ENCODE measurements at regions not wholly inside any gene's neighbourhood (a gene's known extent, or its start where the extent isn't known, plus 50 kb on each side); places are given as distances from the start of the nearest gene placed in this dataset.

- Histone ChIP-seq H3K27ac (ENCODE audit: low read length in 2 of 2) (peak overlapping the region; percentile 85 to 90), H3K4me3 (ENCODE audit: control extremely low read depth in 1 of 5, extremely low read depth in 1 of 5, insufficient read depth in 1 of 5, low read depth in 2 of 5, low read length in 4 of 5) (peak overlapping the region; percentile 19 to 67 (median 46)), H3K4me1 (ENCODE audit: control insufficient read depth in 2 of 2, insufficient read depth in 2 of 2, low read length in 2 of 2) (peaks cover 34 to 35% of the 10 kb centered on the region in 2 donors), H4K20me1 (ENCODE audit: control insufficient read depth, insufficient read depth, low read length, poor library complexity, severe bottlenecking) (no peaks in the 10 kb centered on the region), H2AFZ (ENCODE audit: insufficient read depth, low read depth, low read length, poor library complexity, severe bottlenecking) (peak overlapping the region; percentile 74), H3K79me2 (ENCODE audit: control insufficient read depth, insufficient read depth, low read length) (no peaks in the 10 kb centered on the region), H3K4me2 (replicated peaks; ENCODE audit: low read depth, low read length, poor library complexity, severe bottlenecking) (peak overlapping the region; percentile 84), H3K9ac (ENCODE audit: low read length) (peak overlapping the region; percentile 60), H3K27me3 (replicated peaks in 1 of 4; ENCODE audit: control extremely low read depth in 1 of 4, control insufficient read depth in 3 of 4, insufficient read depth in 4 of 4, low read length in 3 of 4) (no peaks in the 10 kb centered on the region), H3K36me3 (replicated peaks in 1 of 2; ENCODE audit: control extremely low read depth in 1 of 2, control insufficient read depth in 1 of 2, extremely low read depth in 1 of 2, insufficient read depth in 2 of 2, low read length in 1 of 2) (no peaks in the 10 kb centered on the region), H3K9me3 (ENCODE audit: control extremely low read depth in 1 of 3, control insufficient read depth in 2 of 3, insufficient read depth in 1 of 3, low read length in 2 of 3) (no peaks in the 10 kb centered on the region)
- ATAC-seq (ENCODE audit: low read depth) (peak; percentile 99), DNase-seq (peak; percentile 82)
- TF ChIP-seq EZH2 (IDR thresholded peaks at IDR 0.05; ENCODE audit: borderline replicate concordance, insufficient read depth, low read depth, low read length, poor library complexity, severe bottlenecking), result no peak
- no peak for TF ChIP-seq CTCF (IDR thresholded peaks at IDR 0.05)
- CTCF ChIA-PET, result interaction anchor here (1.3 to 1.5 kb wide), 2 partner anchors 15 to 23 kb away, joined by 3 read pairs; no protein-coding TSS in a partner anchor
- H3K9me3 Mint-ChIP-seq (ENCODE audit: insufficient read depth), result no peaks in the 10 kb centered on the region
- peaks cover 29% of the 10 kb centered on the region for H3K4me1 Mint-ChIP-seq
- 2% methylated on average over 6 of the region's 7 CpGs for WGBS (ENCODE audit: insufficient coverage)
- peak overlapping the region; percentile 97 for H3K27ac Mint-ChIP-seq
- H3K4me3 Mint-ChIP-seq, result peak overlapping the region; percentile 96
- intact Hi-C loops (cut with micrococcal nuclease), result loop anchor here (1.0 to 5.0 kb wide), 6 partner anchors 194 to 454 kb away; partner anchors contain the start of gene GALNT2
- POLR2A ChIA-PET, result no interaction called here
- no peaks in the 10 kb centered on the region for H3K27me3 Mint-ChIP-seq
These were observed 210.9 kb upstream of the GALNT2 start for GRCh38 chr1:229856009-229856650.

DNA sequence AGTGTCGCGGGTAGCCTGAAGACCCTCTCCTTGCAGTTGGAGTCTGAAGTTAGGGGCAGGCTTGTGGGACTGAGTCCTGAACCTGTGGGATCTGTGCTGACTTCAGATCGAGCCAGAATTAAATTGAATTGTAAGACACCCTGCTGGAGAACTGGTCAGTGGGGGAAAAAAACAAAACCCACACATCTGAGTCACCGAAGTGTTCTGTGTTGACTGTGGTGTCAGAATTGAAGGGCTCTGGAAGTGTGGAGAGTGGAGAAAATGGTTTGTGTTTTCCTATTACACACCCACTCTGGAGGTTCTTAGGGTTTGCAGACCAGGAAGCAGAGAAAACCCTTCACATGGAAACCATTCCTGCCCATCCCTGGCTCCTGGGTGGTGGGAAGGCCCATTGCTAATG lies 209.5 kb upstream of the GALNT2 start:
- H3K9ac ChIP-seq (ENCODE audit: low read length), result no peak overlapping the region
- no peaks in the 10 kb centered on the region for H3K9me3 Mint-ChIP-seq (ENCODE audit: insufficient read depth)
- H3K27ac ChIP-seq (ENCODE audit: low read length in 2 of 2), result peak overlapping the region; percentile 85 to 90
- DNase-seq, result no peak
- no peak overlapping the region for H3K4me3 ChIP-seq (ENCODE audit: control extremely low read depth in 1 of 5, extremely low read depth in 1 of 5, insufficient read depth in 1 of 5, low read depth in 2 of 5, low read length in 4 of 5)
- no peak overlapping the region for H3K4me3 Mint-ChIP-seq
- H3K4me1 ChIP-seq (ENCODE audit: control insufficient read depth in 2 of 2, insufficient read depth in 2 of 2, low read length in 2 of 2), result peaks cover 34 to 35% of the 10 kb centered on the region in 2 donors
- H3K27me3 ChIP-seq (replicated peaks in 1 of 4; ENCODE audit: control extremely low read depth in 1 of 4, control insufficient read depth in 3 of 4, insufficient read depth in 4 of 4, low read length in 3 of 4), result no peaks in the 10 kb centered on the region
- intact Hi-C loops (cut with micrococcal nuclease), result loop anchor here (2.0 to 5.0 kb wide), 4 partner anchors 195 to 445 kb away; partner anchors contain the start of gene GALNT2
- H3K27me3 Mint-ChIP-seq, result no peaks in the 10 kb centered on the region
- ATAC-seq (ENCODE audit: low read depth), result no peak
- H2AFZ ChIP-seq (ENCODE audit: insufficient read depth, low read depth, low read length, poor library complexity, severe bottlenecking), result no peak overlapping the region
- peaks cover 27% of the 10 kb centered on the region for H3K4me1 Mint-ChIP-seq
- POLR2A ChIA-PET, result no interaction called here
- H3K79me2 ChIP-seq (ENCODE audit: control insufficient read depth, insufficient read depth, low read length), result no peaks in the 10 kb centered on the region
- CTCF ChIA-PET, result no interaction called here
- peak overlapping the region; percentile 64 for H3K27ac Mint-ChIP-seq
- H4K20me1 ChIP-seq (ENCODE audit: control insufficient read depth, insufficient read depth, low read length, poor library complexity, severe bottlenecking), result no peaks in the 10 kb centered on the region
- no peaks in the 10 kb centered on the region for H3K36me3 ChIP-seq (replicated peaks in 1 of 2; ENCODE audit: control extremely low read depth in 1 of 2, control insufficient read depth in 1 of 2, extremely low read depth in 1 of 2, insufficient read depth in 2 of 2, low read length in 1 of 2)
- TF ChIP-seq EZH2 (IDR thresholded peaks at IDR 0.05; ENCODE audit: borderline replicate concordance, insufficient read depth, low read depth, low read length, poor library complexity, severe bottlenecking), result no peak
- TF ChIP-seq CTCF (IDR thresholded peaks at IDR 0.05), result no peak
- WGBS (ENCODE audit: insufficient coverage), result 100% methylated on average over 2 of the region's 4 CpGs
- H3K4me2 ChIP-seq (replicated peaks; ENCODE audit: low read depth, low read length, poor library complexity, severe bottlenecking), result no peak overlapping the region
- no peaks in the 10 kb centered on the region for H3K9me3 ChIP-seq (ENCODE audit: control extremely low read depth in 1 of 3, control insufficient read depth in 2 of 3, insufficient read depth in 1 of 3, low read length in 2 of 3)

All from B cell (primary cell).